GM12891 (cell line): ENCODE measurements at regions not wholly inside any gene's neighbourhood (a gene's known extent, or its start where the extent isn't known, plus 50 kb on each side); places are given as distances from the start of the nearest gene placed in this dataset.

Experiments
- DNase-seq: peaks from one replicate; pipeline ENCODE4 v3.0.0; 2011; ENCODE audit warnings: low spot score; ENCODE audit not compliant: insufficient read length
- FAIRE-seq: peaks from 2 replicates; lab custom pipeline; 2011; peaks lifted over from hg19 to GRCh38; lab: Jason Lieb, UNC
- PAX5 ChIP-seq: IDR thresholded peaks from 2 replicates; pipeline ENCODE4 v1.6.1; 2011; ENCODE audit warnings: low read length, moderate library complexity, mild to moderate bottlenecking; ENCODE audit not compliant: insufficient read depth, severe bottlenecking
- POLR2A ChIP-seq: IDR thresholded peaks from 2 replicates; pipeline ENCODE4 v1.6.1; 2011; ENCODE audit warnings: low read depth, low read length, control low read depth
- POLR2AphosphoS5 ChIP-seq: IDR thresholded peaks from 2 replicates; pipeline ENCODE4 v1.6.1; 2011; ENCODE audit warnings: low read depth, low read length, control low read depth
- POU2F2 ChIP-seq: IDR thresholded peaks from 2 replicates; pipeline ENCODE4 v1.6.1; 2011; ENCODE audit warnings: low read depth, mild to moderate bottlenecking, control low read depth, low read length, moderate library complexity
- SPI1 ChIP-seq: IDR thresholded peaks from 2 replicates; pipeline ENCODE4 v1.6.1; 2011; ENCODE audit warnings: low read depth, low read length, control low read depth
- TAF1 ChIP-seq: IDR thresholded peaks from 2 replicates; pipeline ENCODE4 v1.6.1; 2011; ENCODE audit warnings: low read depth, low read length, control low read depth

- FAIRE-seq: no peak
- DNase-seq: no peak
- no peak for TF ChIP-seq POLR2A
- TF ChIP-seq PAX5: no peak
- no peak for TF ChIP-seq TAF1
- TF ChIP-seq SPI1: no peak
- TF ChIP-seq POLR2AphosphoS5: no peak
- no peak for TF ChIP-seq POU2F2
Measured at GRCh38 chr9:117535434-117535833, 120.6 kb upstream of the ASTN2 start.

GRCh38 chr9:117528225-117528624 lies 113.4 kb upstream of the ASTN2 start:
- DNase-seq (no peak), FAIRE-seq (no peak)
- TF ChIP-seq PAX5 (no peak), TAF1 (no peak), POLR2AphosphoS5 (no peak), POLR2A (no peak), POU2F2 (no peak), SPI1 (no peak)

GRCh38 chr9:117526674-117527073 lies 111.8 kb upstream of the ASTN2 start:
- TF ChIP-seq PAX5 (no peak), SPI1 (no peak), POLR2A (no peak)
- FAIRE-seq: no peak
- DNase-seq: no peak

GRCh38 chr9:117523531-117524153 lies 108.8 kb upstream of the ASTN2 start:
- no peak for DNase-seq
- TF ChIP-seq SPI1 (no peak), PAX5 (no peak), POLR2A (no peak), POU2F2 (no peak), POLR2AphosphoS5 (no peak), TAF1 (no peak)
- no peak for FAIRE-seq

- FAIRE-seq: no peak
- no peak for DNase-seq
- TF ChIP-seq POU2F2 (no peak), TAF1 (no peak), POLR2A (no peak), POLR2AphosphoS5 (no peak), PAX5 (no peak), SPI1 (no peak)
Measured at GRCh38 chr9:117521293-117521692, 106.4 kb upstream of the ASTN2 start.

GRCh38 chr9:117516676-117517632 lies 102.1 kb upstream of the ASTN2 start:
- DNase-seq: no peak
- no peak for FAIRE-seq
- no peak for TF ChIP-seq PAX5
- TF ChIP-seq POU2F2: no peak
- no peak for TF ChIP-seq POLR2AphosphoS5
- no peak for TF ChIP-seq SPI1
- TF ChIP-seq TAF1: no peak
- no peak for TF ChIP-seq POLR2A

- FAIRE-seq: no peak
- no peak for DNase-seq
- TF ChIP-seq PAX5 (no peak), POLR2A (no peak), POLR2AphosphoS5 (no peak), POU2F2 (no peak), SPI1 (no peak), TAF1 (no peak)
Measured at GRCh38 chr9:117511852-117512481, 97.1 kb upstream of the ASTN2 start.

GRCh38 chr9:117496307-117496706 lies 81.5 kb upstream of the ASTN2 start:
- DNase-seq (no peak), FAIRE-seq (no peak)
- no peak for TF ChIP-seq POLR2A
- no peak for TF ChIP-seq TAF1
- no peak for TF ChIP-seq POU2F2
- no peak for TF ChIP-seq SPI1
- TF ChIP-seq POLR2AphosphoS5: no peak
- no peak for TF ChIP-seq PAX5

GRCh38 chr9:117494401-117495090 lies 79.7 kb upstream of the ASTN2 start:
- no peak for FAIRE-seq
- no peak for TF ChIP-seq TAF1
- no peak for TF ChIP-seq POLR2AphosphoS5
- no peak for TF ChIP-seq POLR2A
- TF ChIP-seq POU2F2: no peak
- no peak for TF ChIP-seq SPI1
- TF ChIP-seq PAX5: no peak
- no peak for DNase-seq
